Inflammatory macrophage treated with lipopolysaccharide for 4 hours (primary cell): ENCODE measurements at regions not wholly inside any gene's neighbourhood (a gene's known extent, or its start where the extent isn't known, plus 50 kb on each side); places are given as distances from the start of the nearest gene placed in this dataset.

ENCODE experiments used
- DNase-seq: peaks from one replicate; pipeline ENCODE4 v3.0.0-alpha.2; 2020

DNA sequence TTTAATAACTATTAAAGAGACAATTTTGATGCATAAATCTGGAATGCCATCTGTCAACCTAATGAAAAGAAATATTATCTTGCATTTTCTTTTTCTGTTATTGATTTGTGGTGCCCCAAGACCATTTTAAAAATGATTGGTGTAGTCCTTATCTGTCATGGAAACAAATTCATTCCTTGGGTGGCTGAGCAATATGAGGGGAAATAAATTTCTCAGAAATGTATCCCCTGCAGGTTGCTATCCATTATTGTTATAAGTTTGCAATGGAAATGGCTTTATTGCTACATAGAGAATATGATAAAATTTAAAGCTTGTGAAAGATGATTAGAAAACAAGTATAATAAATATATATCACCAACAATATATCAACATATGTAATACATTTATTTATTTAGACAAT lies 607.0 kb downstream of the DNAJB9 start:
- no peak for DNase-seq

- DNase-seq = no peak
Observed at GRCh38 chr7:109178342-109178741, 608.7 kb downstream of the DNAJB9 start.

DNA sequence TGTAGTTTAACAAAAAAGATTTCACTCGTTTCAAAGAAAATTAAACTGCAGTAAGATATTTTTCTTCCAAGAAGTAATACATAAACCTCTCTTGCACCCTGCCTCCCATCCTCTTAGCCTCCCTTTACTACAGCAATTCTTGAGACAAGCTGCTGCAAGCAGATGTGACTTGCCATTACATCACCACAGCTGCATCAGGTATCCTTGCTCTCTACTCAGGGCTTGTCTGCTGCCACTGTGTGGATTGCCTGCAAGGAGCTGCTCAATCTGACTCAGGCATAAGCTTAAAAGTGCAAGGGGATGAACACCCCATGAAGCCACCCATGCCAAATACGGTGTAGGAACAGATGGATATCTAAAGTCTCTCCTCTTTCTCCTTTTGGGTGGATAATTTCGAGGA lies 609.9 kb downstream of the DNAJB9 start:
- no peak for DNase-seq

- DNase-seq = no peak
Observed at GRCh38 chr7:109190766-109191398, 621.2 kb downstream of the DNAJB9 start.

DNA sequence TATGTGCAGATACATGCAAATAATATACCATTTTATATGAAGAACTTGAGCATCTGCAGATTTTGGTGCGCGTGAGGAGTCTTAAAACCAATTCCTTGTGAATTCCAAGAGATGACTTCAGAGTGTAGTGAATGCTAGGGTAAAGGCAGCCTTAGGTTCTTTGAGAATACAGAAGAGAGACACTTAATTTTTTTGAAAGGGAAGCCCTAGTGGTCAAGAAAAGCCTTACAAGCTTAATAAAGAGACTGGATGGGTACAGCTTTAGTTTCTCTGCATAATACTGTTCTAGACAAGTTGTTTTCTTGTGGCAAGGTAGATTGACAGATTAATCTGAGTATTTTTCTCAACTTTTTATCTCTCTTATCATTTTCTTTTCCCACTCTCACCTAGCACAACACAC lies 636.5 kb downstream of the DNAJB9 start:
- no peak for DNase-seq

GRCh38 chr7:109213081-109213480 lies 643.4 kb downstream of the DNAJB9 start:
- no peak for DNase-seq

GRCh38 chr7:109215341-109215740 lies 645.7 kb downstream of the DNAJB9 start:
- no peak for DNase-seq

GRCh38 chr7:109224100-109224499 lies 654.4 kb downstream of the DNAJB9 start:
- no peak for DNase-seq

DNA sequence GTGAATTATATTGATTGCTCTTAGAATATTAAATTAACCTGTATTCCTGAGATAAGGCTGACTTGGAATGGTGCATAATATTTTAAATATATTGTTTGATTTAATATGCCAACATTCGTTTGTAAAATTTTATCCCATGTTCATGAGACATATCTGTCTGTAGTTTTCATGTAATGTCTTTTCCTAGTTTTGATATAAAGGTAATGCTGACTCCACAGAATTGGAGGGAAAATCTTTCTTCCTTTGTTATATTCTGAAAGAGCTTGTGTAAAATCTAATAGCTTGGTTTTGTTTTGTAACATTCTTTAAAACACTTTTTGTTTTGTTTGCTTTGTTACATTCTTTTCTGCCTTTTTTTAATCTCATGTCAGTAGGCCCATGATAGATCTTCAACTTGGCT lies 657.0 kb downstream of the DNAJB9 start:
- DNase-seq = no peak

DNA sequence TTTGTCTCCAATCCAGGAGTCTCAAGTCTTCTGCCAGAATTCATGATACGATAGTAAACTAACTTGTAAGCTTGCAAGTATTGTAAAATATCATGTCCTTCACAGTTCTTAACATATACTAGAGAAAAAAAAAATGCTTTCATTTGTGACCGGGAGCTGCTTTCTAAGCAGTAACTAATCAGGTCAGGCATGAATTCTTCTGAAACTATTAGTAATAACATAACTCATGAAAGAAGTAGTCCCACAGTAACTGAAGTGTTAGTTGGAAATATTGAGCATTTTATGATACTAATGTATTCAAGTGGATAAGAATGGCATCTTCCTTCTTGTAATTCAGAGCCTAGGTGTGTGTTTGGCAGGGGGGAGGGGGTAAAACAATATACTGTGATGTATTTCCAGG lies 665.6 kb downstream of the DNAJB9 start:
- no peak for DNase-seq

DNA sequence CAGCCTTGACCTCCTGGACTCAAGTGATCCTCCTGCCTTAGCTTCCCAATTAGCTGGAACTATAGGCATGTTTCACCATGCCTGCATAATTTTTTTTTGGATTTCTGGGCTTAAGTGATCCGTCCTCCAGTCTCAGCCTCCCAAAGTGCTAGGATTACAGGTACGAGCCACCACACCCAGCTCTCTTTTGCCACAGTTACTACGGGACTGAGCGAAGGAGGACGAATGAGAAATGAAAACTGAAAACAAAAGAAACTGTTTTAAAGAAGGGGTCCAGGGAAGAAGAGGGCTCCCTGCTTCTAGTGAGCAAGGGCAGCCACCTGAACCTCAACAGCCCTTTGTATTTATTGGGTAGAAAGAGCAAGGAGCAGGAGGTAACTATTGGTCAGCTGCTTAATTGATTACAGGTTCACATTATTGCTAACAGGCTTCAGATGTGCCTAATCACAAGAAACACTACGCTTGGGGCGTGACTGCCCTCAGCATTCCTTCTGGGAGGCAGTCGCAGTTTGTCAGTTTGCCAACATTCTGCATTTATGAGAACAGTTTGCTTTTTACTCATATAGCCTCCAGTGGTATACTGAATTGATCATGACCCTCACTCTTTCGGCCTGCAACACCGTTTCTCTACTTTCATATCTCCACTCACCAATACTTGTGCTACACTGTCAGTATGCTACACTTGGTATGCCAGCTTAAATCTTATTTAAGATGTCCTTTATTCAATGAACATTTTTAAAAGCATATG lies 676.8 kb downstream of the DNAJB9 start:
- DNase-seq = no peak

- DNase-seq = no peak
Observed at GRCh38 chr7:109256762-109257560, 687.3 kb downstream of the DNAJB9 start.

DNA sequence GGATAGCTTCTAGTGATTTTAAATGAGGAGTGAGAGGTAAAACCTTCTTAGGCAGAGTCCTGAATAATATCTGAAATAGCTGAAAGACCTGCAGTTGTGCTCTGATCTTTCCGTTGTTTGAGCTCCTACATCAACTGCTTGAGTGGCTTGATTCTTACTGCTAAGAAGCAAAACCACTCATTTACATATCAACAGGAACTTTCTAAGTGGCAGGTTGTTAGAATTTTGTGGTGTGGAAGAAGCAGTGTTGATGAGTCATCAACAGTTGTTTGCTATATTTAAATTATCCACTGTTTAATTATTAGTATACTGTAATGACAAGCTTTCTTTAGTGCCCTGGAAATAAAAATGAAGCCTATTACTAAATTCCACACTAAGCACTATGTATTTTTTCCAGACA lies 689.5 kb downstream of the DNAJB9 start:
- no peak for DNase-seq

GRCh38 chr7:109261781-109262180 lies 692.1 kb downstream of the DNAJB9 start:
- no peak for DNase-seq

- no peak for DNase-seq
Observed at GRCh38 chr7:109266610-109267009, 696.9 kb downstream of the DNAJB9 start.

GRCh38 chr7:109276348-109276747 lies 706.7 kb downstream of the DNAJB9 start:
- DNase-seq = no peak

DNA sequence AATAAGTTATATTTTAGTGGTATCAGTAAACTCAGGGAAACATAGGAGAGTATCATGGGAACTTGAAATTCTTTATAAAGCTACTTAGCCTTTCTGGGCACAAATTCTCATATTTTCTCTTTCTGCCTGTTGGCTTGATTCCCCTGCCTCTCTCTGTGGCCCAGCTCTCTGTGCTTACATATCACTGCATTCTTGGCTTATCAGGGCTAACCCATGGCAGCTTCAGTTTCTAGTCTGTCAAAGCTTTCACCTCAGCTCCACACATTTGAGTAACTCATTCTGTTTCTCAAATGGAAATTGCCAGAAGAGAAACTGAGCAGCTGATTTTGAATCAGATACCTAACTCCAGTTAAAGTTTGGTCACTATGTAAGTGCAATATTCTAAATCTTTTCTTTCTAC lies 713.1 kb downstream of the DNAJB9 start:
- no peak for DNase-seq

GRCh38 chr7:109284943-109285342 lies 715.3 kb downstream of the DNAJB9 start:
- DNase-seq = no peak

DNA sequence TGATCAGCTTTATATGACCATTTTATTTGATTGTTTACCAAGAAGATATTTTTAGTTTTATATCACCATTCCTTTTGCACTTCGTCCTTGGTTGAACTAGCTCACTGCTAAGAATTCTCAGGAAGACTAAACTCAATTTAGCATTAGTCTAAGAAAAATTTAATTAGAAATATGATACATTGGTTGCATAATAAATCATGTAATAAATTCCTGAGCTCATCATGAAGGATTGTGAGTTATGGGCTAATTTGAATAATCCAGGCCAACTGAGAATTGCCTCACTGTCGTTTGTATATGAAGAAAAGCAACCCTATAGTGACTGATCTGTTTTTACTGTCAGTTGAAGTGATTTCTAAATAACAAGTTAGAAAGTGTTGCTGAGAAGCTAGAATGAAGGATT lies 725.5 kb downstream of the DNAJB9 start:
- no peak for DNase-seq

DNA sequence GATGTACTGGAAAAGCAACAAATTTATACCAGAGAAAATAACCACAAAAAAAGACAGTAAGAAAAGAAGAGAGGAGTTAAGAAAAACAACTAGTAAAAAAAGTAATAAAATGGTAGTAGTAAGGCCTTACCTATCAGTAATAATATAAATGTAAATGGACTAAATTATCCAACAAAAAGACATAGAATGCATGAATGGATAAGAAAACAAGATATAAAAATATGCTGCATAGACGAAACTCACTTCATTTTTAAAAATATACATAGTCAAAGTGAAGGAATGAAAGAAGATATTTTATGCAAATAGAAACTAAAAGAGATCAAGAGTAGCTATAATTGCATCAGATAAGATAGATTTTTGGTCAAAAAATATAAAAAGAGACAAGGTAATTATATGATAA lies 739.1 kb downstream of the DNAJB9 start:
- no peak for DNase-seq

- no peak for DNase-seq
Observed at GRCh38 chr7:109309790-109310189, 740.1 kb downstream of the DNAJB9 start.

- no peak for DNase-seq
Observed at GRCh38 chr7:109318136-109318535, 748.5 kb downstream of the DNAJB9 start.

- no peak for DNase-seq
Observed at GRCh38 chr7:109322833-109323232, 753.2 kb downstream of the DNAJB9 start.

DNA sequence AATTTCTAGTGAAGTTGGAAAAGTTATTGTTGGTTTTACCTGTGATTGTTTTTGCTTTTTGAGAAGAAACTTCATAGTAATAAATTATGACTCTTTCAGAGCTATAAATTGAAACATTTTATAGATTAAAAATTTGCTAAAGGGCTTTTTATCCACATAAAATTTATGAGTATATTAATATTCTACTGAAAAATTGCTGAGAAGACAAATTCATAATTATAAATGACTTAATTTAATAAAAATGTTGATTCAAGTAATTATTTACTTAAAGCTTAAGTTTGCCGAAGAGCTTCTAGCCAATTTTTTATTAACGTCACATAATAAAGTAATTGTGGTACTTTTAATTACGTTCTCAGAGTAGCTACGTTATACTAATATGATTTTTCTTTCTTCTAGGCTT lies 761.7 kb downstream of the DNAJB9 start:
- no peak for DNase-seq
